Astrocyte (in vitro differentiated cells and primary cell): ENCODE measurements at regions not wholly inside any gene's neighbourhood (a gene's known extent, or its start where the extent isn't known, plus 50 kb on each side); places are given as distances from the start of the nearest gene placed in this dataset.

Experiments
- DNase-seq: peaks from one replicate; pipeline ENCODE4 v3.0.0-alpha.2; 2010; ENCODE audit warnings: low read depth
- FAIRE-seq: peaks from 2 replicates; lab custom pipeline; 2011; peaks lifted over from hg19 to GRCh38; lab: Jason Lieb, UNC
- H2AFZ ChIP-seq: 2 replicates; pipeline ENCODE4 v1.6.0; 2012; ENCODE audit warnings: low read depth, low read length, inconsistent platforms
- H3K27ac ChIP-seq: 2 replicates; pipeline ENCODE4 v1.5.1; 2011; ENCODE audit warnings: low read depth, low read length, inconsistent platforms
- H3K27me3 ChIP-seq: 2 replicates; pipeline ENCODE4 v1.6.0; 2011; ENCODE audit warnings: low read length, inconsistent platforms; ENCODE audit not compliant: insufficient read depth
- H3K36me3 ChIP-seq: 2 replicates; pipeline ENCODE4 v1.5.1; 2011; ENCODE audit warnings: low read length, inconsistent platforms; ENCODE audit not compliant: insufficient read depth
- H3K4me1 ChIP-seq: 2 replicates; pipeline ENCODE4 v1.5.1; 2011; ENCODE audit warnings: low read length, inconsistent platforms; ENCODE audit not compliant: insufficient read depth
- H3K4me2 ChIP-seq: 2 replicates; pipeline ENCODE4 v1.6.0; 2012; ENCODE audit warnings: low read length, inconsistent platforms
- H3K4me3 ChIP-seq: 2 replicates; pipeline ENCODE4 v1.5.1; 2011; ENCODE audit warnings: low read depth, mild to moderate bottlenecking, low read length, inconsistent platforms; ENCODE audit not compliant: insufficient read depth
- H3K79me2 ChIP-seq: 2 replicates; pipeline ENCODE4 v1.6.0; 2012; ENCODE audit warnings: mild to moderate bottlenecking, low read length, inconsistent platforms; ENCODE audit not compliant: insufficient read depth
- H3K9ac ChIP-seq: 2 replicates; pipeline ENCODE4 v1.6.0; 2012; ENCODE audit warnings: mild to moderate bottlenecking, low read length, inconsistent platforms
- H3K9me3 ChIP-seq: 2 replicates; pipeline ENCODE4 v1.5.1; 2012; ENCODE audit warnings: low read depth, mild to moderate bottlenecking, low read length, inconsistent platforms; ENCODE audit not compliant: insufficient read depth
- H4K20me1 ChIP-seq: 2 replicates; pipeline ENCODE4 v1.6.0; 2012; ENCODE audit warnings: low read length, inconsistent platforms; ENCODE audit not compliant: insufficient read depth
- H3K27ac Mint-ChIP-seq: one replicate; pipeline ENCODE4 v1.8.0; 2021; ENCODE audit warnings: mild to moderate bottlenecking, mixed read lengths; ENCODE audit not compliant: unreplicated experiment
- H3K27me3 Mint-ChIP-seq: one replicate; pipeline ENCODE4 v1.8.0; 2021; ENCODE audit warnings: low read depth, mixed read lengths; ENCODE audit not compliant: unreplicated experiment
- H3K36me3 Mint-ChIP-seq: one replicate; pipeline ENCODE4 v1.8.0; 2021; ENCODE audit warnings: low read depth, mixed read lengths; ENCODE audit not compliant: unreplicated experiment
- H3K4me1 Mint-ChIP-seq: one replicate; pipeline ENCODE4 v1.8.0; 2021; ENCODE audit warnings: low read depth, mixed read lengths; ENCODE audit not compliant: unreplicated experiment
- H3K4me3 Mint-ChIP-seq: one replicate; pipeline ENCODE4 v1.8.0; 2021; ENCODE audit warnings: mild to moderate bottlenecking, moderate library complexity, mixed read lengths; ENCODE audit not compliant: unreplicated experiment
- H3K9me3 Mint-ChIP-seq: one replicate; pipeline ENCODE4 v1.8.0; 2021; ENCODE audit warnings: mild to moderate bottlenecking, mixed read lengths; ENCODE audit not compliant: unreplicated experiment
- EZH2 ChIP-seq: IDR thresholded peaks from 2 replicates; pipeline ENCODE4 v1.6.1; 2012; ENCODE audit warnings: mild to moderate bottlenecking, low read length, inconsistent platforms; ENCODE audit not compliant: insufficient read depth
- TF ChIP-seq, protein P1 (sequence below): IDR thresholded peaks from 2 replicates; pipeline ENCODE4 v1.5.1; 2011; ENCODE audit warnings: low read depth, mild to moderate bottlenecking, inconsistent platforms, low read length, moderate library complexity; ENCODE audit not compliant: insufficient read depth

DNA sequence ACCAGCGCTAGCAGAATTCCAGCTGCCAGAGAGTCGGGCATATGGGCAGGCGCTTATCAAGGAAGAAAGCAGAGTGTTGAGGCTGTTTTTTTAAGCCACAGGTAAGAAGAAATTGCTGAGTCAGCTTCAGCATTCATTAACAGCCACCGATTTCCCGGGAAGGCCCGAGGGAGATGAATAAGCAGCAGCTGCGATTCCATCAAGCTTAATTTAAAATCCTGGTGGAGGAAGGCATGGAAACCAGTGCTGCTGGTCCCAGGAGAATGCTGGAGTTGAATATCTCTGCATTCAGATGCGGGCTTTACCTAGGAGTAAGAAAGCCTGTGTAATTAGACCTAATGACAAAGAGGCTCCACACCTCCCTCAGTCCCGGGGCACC, 168.8 kb downstream of the BRD1 start:
- no peak for FAIRE-seq

DNA sequence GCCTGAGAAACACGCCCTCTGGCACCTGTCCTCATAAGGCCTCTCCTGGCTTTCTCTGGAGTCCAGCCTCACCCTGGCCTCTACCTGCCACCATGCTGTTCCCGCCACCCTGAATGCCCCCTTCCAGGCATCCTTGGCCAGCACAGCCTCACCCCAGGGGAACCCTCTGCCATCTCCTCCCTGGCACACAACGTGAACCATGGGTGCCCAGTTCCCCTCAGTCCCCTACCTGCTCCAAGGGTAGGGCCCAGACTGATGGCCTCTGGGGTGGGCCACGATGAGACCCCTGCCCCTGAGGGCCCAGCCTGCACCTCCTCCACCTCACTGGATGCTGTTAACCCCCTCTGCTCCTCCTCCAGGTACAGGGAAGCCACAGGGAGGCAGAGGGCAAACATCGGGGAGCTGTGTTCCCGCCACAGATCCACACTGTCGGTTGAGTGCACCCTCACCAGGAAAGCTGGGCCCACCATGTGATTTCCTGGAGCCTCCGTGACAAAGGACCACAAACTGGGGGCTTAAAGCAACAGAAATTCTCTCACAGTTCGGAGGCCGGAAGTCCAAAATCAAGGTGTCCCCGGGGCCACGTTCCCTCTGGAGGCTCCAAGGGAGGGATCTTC, 169.6 kb downstream of the BRD1 start:
- no peaks in the 10 kb centered on the region for H3K9me3 Mint-ChIP-seq
- no peak overlapping the region for H3K27ac ChIP-seq

More for the DNA sequence above, 168.8 kb downstream of the BRD1 start:
- Mint-ChIP-seq H3K27ac (no peak overlapping the region), H3K4me3 (no peak overlapping the region), H3K36me3 (no peaks in the 10 kb centered on the region), H3K27me3 (peaks cover 27% of the 10 kb centered on the region), H3K9me3 (no peaks in the 10 kb centered on the region), H3K4me1 (no peaks in the 10 kb centered on the region)
- Histone ChIP-seq H3K27me3 (no peaks in the 10 kb centered on the region), H3K9me3 (no peaks in the 10 kb centered on the region), H3K27ac (no peak overlapping the region), H3K4me1 (no peaks in the 10 kb centered on the region), H3K9ac (no peak overlapping the region), H3K36me3 (no peaks in the 10 kb centered on the region), H4K20me1 (no peaks in the 10 kb centered on the region), H2AFZ (no peak overlapping the region), H3K79me2 (no peaks in the 10 kb centered on the region), H3K4me3 (no peak overlapping the region), H3K4me2 (no peak overlapping the region)
- DNase-seq, result no peak
- no peak for TF ChIP-seq EZH2
- TF ChIP-seq, protein P1, sequence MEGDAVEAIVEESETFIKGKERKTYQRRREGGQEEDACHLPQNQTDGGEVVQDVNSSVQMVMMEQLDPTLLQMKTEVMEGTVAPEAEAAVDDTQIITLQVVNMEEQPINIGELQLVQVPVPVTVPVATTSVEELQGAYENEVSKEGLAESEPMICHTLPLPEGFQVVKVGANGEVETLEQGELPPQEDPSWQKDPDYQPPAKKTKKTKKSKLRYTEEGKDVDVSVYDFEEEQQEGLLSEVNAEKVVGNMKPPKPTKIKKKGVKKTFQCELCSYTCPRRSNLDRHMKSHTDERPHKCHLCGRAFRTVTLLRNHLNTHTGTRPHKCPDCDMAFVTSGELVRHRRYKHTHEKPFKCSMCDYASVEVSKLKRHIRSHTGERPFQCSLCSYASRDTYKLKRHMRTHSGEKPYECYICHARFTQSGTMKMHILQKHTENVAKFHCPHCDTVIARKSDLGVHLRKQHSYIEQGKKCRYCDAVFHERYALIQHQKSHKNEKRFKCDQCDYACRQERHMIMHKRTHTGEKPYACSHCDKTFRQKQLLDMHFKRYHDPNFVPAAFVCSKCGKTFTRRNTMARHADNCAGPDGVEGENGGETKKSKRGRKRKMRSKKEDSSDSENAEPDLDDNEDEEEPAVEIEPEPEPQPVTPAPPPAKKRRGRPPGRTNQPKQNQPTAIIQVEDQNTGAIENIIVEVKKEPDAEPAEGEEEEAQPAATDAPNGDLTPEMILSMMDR, result no peak

More for the DNA sequence above, 169.6 kb downstream of the BRD1 start:
- no peak for FAIRE-seq
- no peak overlapping the region for H2AFZ ChIP-seq
- TF ChIP-seq EZH2, result no peak
- TF ChIP-seq, protein P1, result no peak
- no peaks in the 10 kb centered on the region for H4K20me1 ChIP-seq
- no peak for DNase-seq
- no peak overlapping the region for H3K27ac Mint-ChIP-seq
- H3K4me1 Mint-ChIP-seq, result no peaks in the 10 kb centered on the region
- H3K79me2 ChIP-seq, result no peaks in the 10 kb centered on the region
- H3K36me3 ChIP-seq, result no peaks in the 10 kb centered on the region
- H3K36me3 Mint-ChIP-seq, result no peaks in the 10 kb centered on the region
- H3K9ac ChIP-seq, result no peak overlapping the region
- H3K4me2 ChIP-seq, result no peak overlapping the region
- H3K27me3 Mint-ChIP-seq, result peaks cover 23% of the 10 kb centered on the region
- no peaks in the 10 kb centered on the region for H3K27me3 ChIP-seq
- H3K4me3 ChIP-seq, result no peak overlapping the region
- no peaks in the 10 kb centered on the region for H3K4me1 ChIP-seq
- H3K4me3 Mint-ChIP-seq, result no peak overlapping the region
- no peaks in the 10 kb centered on the region for H3K9me3 ChIP-seq
